Endothelial cell of umbilical vein (primary cell): ENCODE measurements at regions not wholly inside any gene's neighbourhood (a gene's known extent, or its start where the extent isn't known, plus 50 kb on each side); places are given as distances from the start of the nearest gene placed in this dataset.

ENCODE experiments used
- BruUV-seq: library from RNA; stranded (reverse); fragments of 400-500 nt; replicated peaks from 2 replicates; lab custom pipeline; 2021; lab: Mats Ljungman, UMichigan
- CTCF ChIA-PET: fragments of 300-600, 350-600 bp; sonication (Branson Sonifier 250); formaldehyde crosslinking; loops from one replicate; lab custom pipeline; 2021; ENCODE audit warnings: antibody characterized with exemption, inconsistent platforms; lab: Charles Lee
- POLR2A ChIA-PET: fragments of 300-600, 350-600 bp; sonication (Branson Sonifier 250); formaldehyde crosslinking; loops from one replicate; lab custom pipeline; 2021; ENCODE audit warnings: antibody characterized with exemption, inconsistent platforms; lab: Charles Lee
- DNase-seq: peaks from one replicate; pipeline ENCODE4 v3.0.0-alpha.2; 2011; ENCODE audit warnings: low read depth, low spot score
- FAIRE-seq: peaks from 2 replicates; lab custom pipeline; 2011; peaks lifted over from hg19 to GRCh38; lab: Jason Lieb, UNC
- H2AFZ ChIP-seq: 2 replicates; pipeline ENCODE4 v1.6.0; 2012; ENCODE audit warnings: low read depth, low read length, control low read depth, inconsistent platforms
- H3K27ac ChIP-seq: 2 replicates; pipeline ENCODE4 v1.5.1; 2011; ENCODE audit warnings: low read depth, mild to moderate bottlenecking, control low read depth, low read length, moderate library complexity; ENCODE audit not compliant: insufficient read depth
- H3K27me3 ChIP-seq, 2 experiments: 2 replicates each; pipeline versions ENCODE4 v1.6.0 to v1.6.1; 2011; ENCODE audit warnings: low read length in 2 of 2, mixed read lengths in 1 of 2; ENCODE audit not compliant: control insufficient read depth in 2 of 2, insufficient read depth in 2 of 2
- H3K36me3 ChIP-seq, 2 experiments: 2 replicates in 1 of 2; 3 replicates in 1 of 2; pipeline ENCODE4 v1.5.1; 2011; ENCODE audit warnings: low read length in 2 of 2, mild to moderate bottlenecking in 1 of 2, moderate library complexity in 1 of 2; ENCODE audit not compliant: control insufficient read depth in 2 of 2, insufficient read depth in 2 of 2; ENCODE audit errors: extremely low read depth in 1 of 2
- H3K4me1 ChIP-seq: 3 replicates; pipeline ENCODE4 v1.5.1; 2011; ENCODE audit warnings: mild to moderate bottlenecking, low read length; ENCODE audit not compliant: control insufficient read depth, insufficient read depth; ENCODE audit errors: extremely low read depth
- H3K4me2 ChIP-seq: 2 replicates; pipeline ENCODE4 v1.6.1; 2011; ENCODE audit warnings: low read length, control low read depth, mixed read lengths; ENCODE audit not compliant: insufficient read depth
- H3K4me3 ChIP-seq, 3 experiments: fragments of 200-600 bp in 1 of 3; sonication (generic), shearing (Covaris generic) in 1 of 3; replicated peaks in 1 of 3; 2 replicates each; pipeline ENCODE4 v1.5.1; 2011 to 2016; ENCODE audit warnings: control low read depth in 3 of 3, low read length in 3 of 3, mild to moderate bottlenecking in 2 of 3, inconsistent platforms in 1 of 3, low read depth in 1 of 3, moderate library complexity in 1 of 3; ENCODE audit not compliant: insufficient read depth in 1 of 3
- H3K79me2 ChIP-seq: 2 replicates; pipeline ENCODE4 v1.6.0; 2012; ENCODE audit warnings: low read length, inconsistent platforms; ENCODE audit not compliant: control insufficient read depth, insufficient read depth
- H3K9ac ChIP-seq: replicated peaks from 2 replicates; pipeline ENCODE3; 2011; ENCODE audit warnings: low read length, control low read depth; ENCODE audit not compliant: insufficient read depth; ENCODE audit errors: extremely low read depth
- H3K9me1 ChIP-seq: replicated peaks from 3 replicates; pipeline ENCODE4 v1.6.0; 2011; ENCODE audit warnings: mild to moderate bottlenecking, low read length; ENCODE audit not compliant: control insufficient read depth, insufficient read depth; ENCODE audit errors: extremely low read depth
- H3K9me3 ChIP-seq: replicated peaks from 2 replicates; pipeline ENCODE4 v1.5.1; 2012; ENCODE audit warnings: low read length, inconsistent platforms; ENCODE audit not compliant: control insufficient read depth, insufficient read depth
- H4K20me1 ChIP-seq: replicated peaks from 2 replicates; pipeline ENCODE3; 2011; ENCODE audit warnings: mild to moderate bottlenecking, low read length; ENCODE audit not compliant: control insufficient read depth, insufficient read depth; ENCODE audit errors: extremely low read depth
- CTCF ChIP-seq, 2 donors: IDR thresholded peaks; 1 replicate in 1 of 2; 2 replicates in 1 of 2; pipeline ENCODE4 v1.5.1; 2011; ENCODE audit warnings: low read length in 2 of 2, mild to moderate bottlenecking in 2 of 2, moderate library complexity in 2 of 2, control low read depth in 1 of 2, inconsistent platforms in 1 of 2, low read depth in 1 of 2; ENCODE audit not compliant: insufficient read depth in 1 of 2; ENCODE audit errors: extremely low read depth in 1 of 2
- EZH2 ChIP-seq: IDR thresholded peaks from 2 replicates; pipeline ENCODE4 v1.6.1; 2012; ENCODE audit warnings: borderline replicate concordance, low read depth, mild to moderate bottlenecking, moderate library complexity, low read length, inconsistent platforms; ENCODE audit not compliant: severe bottlenecking
- FOS ChIP-seq: IDR thresholded peaks from 2 replicates; pipeline ENCODE4 v1.6.1; 2011; ENCODE audit warnings: mild to moderate bottlenecking, low read length, moderate library complexity, borderline replicate concordance; ENCODE audit not compliant: insufficient read depth
- GATA2 ChIP-seq: IDR thresholded peaks from 2 replicates; pipeline ENCODE4 v1.7.0; 2011; ENCODE audit warnings: low read depth, mild to moderate bottlenecking, moderate library complexity, mixed read lengths, low read length; ENCODE audit not compliant: insufficient read length, insufficient read depth
- JUN ChIP-seq: IDR thresholded peaks from 2 replicates; pipeline ENCODE4 v1.6.1; 2011; ENCODE audit warnings: borderline replicate concordance, low read depth; ENCODE audit not compliant: insufficient read length, insufficient read depth
- MYC ChIP-seq: IDR thresholded peaks from one replicate; pipeline ENCODE4 v1.6.1; 2011; ENCODE audit warnings: mild to moderate bottlenecking, low read depth, low read length
- POLR2A ChIP-seq: IDR thresholded peaks from 2 replicates; pipeline ENCODE4 v1.6.1; 2012; ENCODE audit warnings: low read depth, mild to moderate bottlenecking, control low read depth, low read length
- POLR2AphosphoS5 ChIP-seq: IDR thresholded peaks from 2 replicates; pipeline ENCODE4 v1.6.1; 2012; ENCODE audit warnings: low read depth, mild to moderate bottlenecking, control low read depth, low read length, moderate library complexity; ENCODE audit not compliant: insufficient read depth
- dilution Hi-C: fragments of 300-500 bp; cut with MboI; formaldehyde crosslinking; loops from one replicate; pipeline ENCODE4 v1.15.0; 2019; ENCODE audit warnings: low sequenced_read_pairs; ENCODE audit not compliant: extremely low pct_ligation_motif_present
- intact Hi-C: fragments of 100-400 bp; cut with micrococcal nuclease; formaldehyde crosslinking; loops from one replicate; pipeline ENCODE4 v1.10.0; 2022
- TF ChIP-seq, protein P1 (sequence below): IDR thresholded peaks from 2 replicates; pipeline ENCODE4 v1.6.1; 2011; ENCODE audit not compliant: insufficient read depth, insufficient read length

DNA sequence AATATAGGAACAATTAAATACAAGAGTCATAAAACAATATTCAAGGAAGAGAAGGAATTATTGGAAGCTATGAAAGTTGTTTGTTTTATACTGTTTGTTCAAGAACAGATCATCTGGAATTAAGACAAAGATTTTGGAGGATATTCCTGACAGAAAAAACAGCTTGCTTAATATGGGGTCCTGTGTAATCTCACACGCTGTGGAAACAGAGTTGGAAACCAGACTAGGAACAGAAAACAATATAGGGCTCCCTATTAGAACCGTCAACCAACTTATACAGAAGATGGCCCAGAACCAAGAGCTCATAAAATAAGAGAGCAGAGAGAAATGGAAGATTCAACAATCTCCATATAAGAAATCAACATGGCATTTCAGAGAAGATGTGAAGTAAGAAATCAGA lies 156.0 kb downstream of the PCDH18 start:
- BruUV-seq, result no TSS peak
- Histone ChIP-seq H3K4me2 (no peak overlapping the region), H3K9me3 (no peaks in the 10 kb centered on the region), H2AFZ (no peak overlapping the region), H3K9me1 (no peaks in the 10 kb centered on the region), H3K4me3 (no peak overlapping the region), H3K9ac (no peak overlapping the region), H3K79me2 (no peaks in the 10 kb centered on the region), H3K36me3 (no peaks in the 10 kb centered on the region), H4K20me1 (no peaks in the 10 kb centered on the region), H3K4me1 (no peaks in the 10 kb centered on the region), H3K27ac (no peak overlapping the region), H3K27me3 (no peaks in the 10 kb centered on the region)
- dilution Hi-C loops (no loop called here), intact Hi-C loops (no loop called here)
- TF ChIP-seq FOS (no peak), MYC (no peak), POLR2AphosphoS5 (no peak), GATA2 (no peak)
- TF ChIP-seq, protein P1, sequence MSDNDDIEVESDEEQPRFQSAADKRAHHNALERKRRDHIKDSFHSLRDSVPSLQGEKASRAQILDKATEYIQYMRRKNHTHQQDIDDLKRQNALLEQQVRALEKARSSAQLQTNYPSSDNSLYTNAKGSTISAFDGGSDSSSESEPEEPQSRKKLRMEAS, result no peak
- no peak for FAIRE-seq
- ChIA-PET CTCF (no interaction called here), POLR2A (no interaction called here)
- DNase-seq, result no peak

DNA sequence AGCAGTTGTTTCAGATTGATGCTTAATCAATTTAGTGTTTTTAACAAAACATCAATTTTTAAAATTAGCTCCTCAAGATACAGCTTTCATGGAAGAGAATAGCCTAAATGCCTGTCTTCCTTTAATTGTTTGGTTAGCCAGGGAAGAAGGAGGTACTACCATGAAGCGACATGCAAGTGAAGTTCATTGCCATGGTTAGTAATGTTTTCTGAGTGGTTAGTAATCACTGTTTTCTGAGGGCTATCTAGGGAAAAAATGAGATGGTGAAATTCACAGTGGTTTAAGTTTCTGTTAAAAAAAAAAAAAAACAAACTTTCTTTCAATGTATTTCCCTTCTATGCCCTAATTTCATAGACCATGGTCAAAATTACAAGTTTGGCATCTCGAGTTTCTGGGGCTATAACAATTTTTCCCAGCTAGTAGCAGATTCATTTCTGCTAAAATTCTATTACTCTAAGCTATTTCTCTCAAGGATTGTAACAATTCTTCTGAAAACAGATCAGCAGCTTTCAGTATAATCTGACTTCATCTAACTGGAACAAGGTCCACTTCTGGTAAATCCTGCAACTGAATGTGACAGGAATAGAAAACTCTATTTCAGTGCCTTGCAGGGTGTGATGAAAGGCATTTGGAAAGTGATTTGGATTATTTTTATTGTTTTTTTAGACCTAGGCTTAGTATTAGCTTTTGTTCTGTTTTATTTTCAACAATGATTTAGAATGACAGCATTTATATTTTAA lies 157.0 kb downstream of the PCDH18 start:
- POLR2A ChIA-PET, result no interaction called here

More for the DNA sequence above, 157.0 kb downstream of the PCDH18 start:
- TF ChIP-seq FOS (no peak), JUN (no peak), EZH2 (no peak), CTCF (IDR thresholded peaks at IDR 0.05; ENCODE audit: extremely low read depth in 1 of 2, insufficient read depth in 1 of 2, low read depth in 1 of 2, low read length in 2 of 2) (no peak), GATA2 (no peak), POLR2AphosphoS5 (no peak), MYC (no peak), POLR2A (no peak)
- TF ChIP-seq, protein P1, result no peak
- dilution Hi-C loops (no loop called here), intact Hi-C loops (no loop called here)
- no peaks in the 10 kb centered on the region for H3K36me3 ChIP-seq
- H3K4me2 ChIP-seq, result no peak overlapping the region
- no peaks in the 10 kb centered on the region for H3K9me1 ChIP-seq
- no peaks in the 10 kb centered on the region for H3K4me1 ChIP-seq
- CTCF ChIA-PET, result no interaction called here
- DNase-seq, result no peak
- H4K20me1 ChIP-seq, result no peaks in the 10 kb centered on the region
- no TSS peak for BruUV-seq
- H2AFZ ChIP-seq, result no peak overlapping the region
- H3K79me2 ChIP-seq, result no peaks in the 10 kb centered on the region
- no peak overlapping the region for H3K27ac ChIP-seq
- H3K9me3 ChIP-seq, result no peaks in the 10 kb centered on the region
- FAIRE-seq, result no peak
- H3K27me3 ChIP-seq, result no peaks in the 10 kb centered on the region
- H3K4me3 ChIP-seq, result no peak overlapping the region
- H3K9ac ChIP-seq, result no peak overlapping the region
